GM23338 (cell line): ENCODE measurements at regions not wholly inside any gene's neighbourhood (a gene's known extent, or its start where the extent isn't known, plus 50 kb on each side); places are given as distances from the start of the nearest gene placed in this dataset.

Source experiments
- ATAC-seq: fragments of 200-7000 bp; cut with Tn5 transposase; 3 replicates; pipeline ENCODE4 v1.9.1; 2020
- DNase-seq: peaks from one replicate; pipeline ENCODE4 v3.0.0-alpha.2; 2015; ENCODE audit warnings: low spot score
- H2AFZ ChIP-seq: fragments of 200-600 bp; sonication (generic); 2 replicates; pipeline ENCODE4 v1.8.0; 2016; ENCODE audit warnings: antibody characterized with exemption, mild to moderate bottlenecking, moderate library complexity
- H3F3A ChIP-seq: fragments of 200-600 bp; sonication (generic); replicated peaks from 2 replicates; pipeline ENCODE4 v1.8.0; 2017; ENCODE audit warnings: antibody characterized with exemption, mixed run types, low read depth
- H3K27ac ChIP-seq: fragments of 200-600 bp; sonication (generic); 2 replicates; pipeline ENCODE4 v1.6.1; 2016; ENCODE audit warnings: low read depth
- H3K27me3 ChIP-seq: fragments of 200-600 bp; sonication (generic); 2 replicates; pipeline ENCODE4 v1.8.0; 2016; ENCODE audit warnings: mild to moderate bottlenecking, mixed run types, moderate library complexity; ENCODE audit not compliant: insufficient read depth
- H3K36me3 ChIP-seq: fragments of 200-600 bp; sonication (generic); 2 replicates; pipeline ENCODE4 v1.8.0; 2016; ENCODE audit warnings: mild to moderate bottlenecking; ENCODE audit not compliant: insufficient read depth
- H3K4me1 ChIP-seq: fragments of 200-600 bp; sonication (generic); 2 replicates; pipeline ENCODE4 v1.8.0; 2016; ENCODE audit warnings: mild to moderate bottlenecking, moderate library complexity; ENCODE audit not compliant: insufficient read depth
- H3K4me2 ChIP-seq: fragments of 200-600 bp; sonication (generic); 2 replicates; pipeline ENCODE4 v1.7.1; 2017; ENCODE audit warnings: mixed run types
- H3K4me3 ChIP-seq: fragments of 200-600 bp; sonication (generic); 2 replicates; pipeline ENCODE4 v1.6.1; 2016; ENCODE audit warnings: mixed run types
- H3K79me2 ChIP-seq: fragments of 200-600 bp; sonication (generic); replicated peaks from 2 replicates; pipeline ENCODE4 v1.8.0; 2017; ENCODE audit warnings: mild to moderate bottlenecking; ENCODE audit not compliant: insufficient read depth
- H3K9me2 ChIP-seq: fragments of 200-600 bp; sonication (generic); 2 replicates; pipeline ENCODE4 v1.8.0; 2017; ENCODE audit not compliant: insufficient read depth
- H4K20me1 ChIP-seq: fragments of 200-600 bp; sonication (generic); replicated peaks from 2 replicates; pipeline ENCODE4 v1.8.0; 2017; ENCODE audit warnings: mild to moderate bottlenecking; ENCODE audit not compliant: insufficient read depth
- H3K27ac Mint-ChIP-seq: 2 replicates; pipeline ENCODE4 v1.8.0; 2020; ENCODE audit warnings: inconsistent platforms, mild to moderate bottlenecking, moderate library complexity, mixed read lengths
- H3K27me3 Mint-ChIP-seq: 3 replicates; pipeline ENCODE4 v1.8.0; 2022; ENCODE audit warnings: low read depth, mild to moderate bottlenecking, moderate library complexity, mixed read lengths, inconsistent platforms; ENCODE audit not compliant: insufficient read depth, poor library complexity
- H3K36me3 Mint-ChIP-seq: 3 replicates; pipeline ENCODE4 v1.8.0; 2021; ENCODE audit warnings: low read depth, mild to moderate bottlenecking, inconsistent platforms, moderate library complexity, mixed read lengths
- H3K4me1 Mint-ChIP-seq: 3 replicates; pipeline ENCODE4 v1.8.0; 2020; ENCODE audit warnings: mild to moderate bottlenecking, inconsistent platforms, mixed read lengths
- H3K4me3 Mint-ChIP-seq: 3 replicates; pipeline ENCODE4 v1.8.0; 2021; ENCODE audit warnings: moderate library complexity, mild to moderate bottlenecking, inconsistent platforms, mixed read lengths
- H3K9me3 Mint-ChIP-seq: 3 replicates; pipeline ENCODE4 v1.8.0; 2020; ENCODE audit warnings: moderate library complexity, mild to moderate bottlenecking, inconsistent platforms, mixed read lengths
- CREB1 ChIP-seq: fragments of 250-450 bp; sonication (Bioruptor Pico); IDR thresholded peaks from 2 replicates; pipeline ENCODE4 v1.5.0; 2020; ENCODE audit warnings: low read depth, mild to moderate bottlenecking, moderate library complexity
- CTCF ChIP-seq, 2 experiments: fragments of 200-600 bp in 1 of 2; sonication (generic) in 1 of 2; conservative IDR thresholded peaks; 2 replicates each; pipeline versions ENCODE4 v1.5.1 to v1.6.1; 2016 to 2017; ENCODE audit warnings: antibody characterized with exemption in 2 of 2, low read depth in 2 of 2, mild to moderate bottlenecking in 2 of 2, moderate library complexity in 1 of 2
- ETS1 ChIP-seq: IDR thresholded peaks from 2 replicates; pipeline ENCODE4 v1.6.1; 2016; ENCODE audit warnings: antibody characterized with exemption
- EZH2 ChIP-seq: fragments of 200-600 bp; sonication (generic); IDR thresholded peaks from one replicate; pipeline ENCODE4 v1.8.0; 2017; ENCODE audit warnings: antibody characterized with exemption, mild to moderate bottlenecking, low read depth; ENCODE audit not compliant: unreplicated experiment
- EZH2phosphoT487 ChIP-seq: fragments of 200-600 bp; sonication (generic); IDR thresholded peaks from one replicate; pipeline ENCODE4 v1.8.1; 2018; ENCODE audit warnings: antibody characterized with exemption; ENCODE audit not compliant: unreplicated experiment
- JUNB ChIP-seq: IDR thresholded peaks from one replicate; pipeline ENCODE4 v1.6.1; 2016; ENCODE audit warnings: antibody characterized with exemption; ENCODE audit not compliant: unreplicated experiment
- NANOG ChIP-seq: IDR thresholded peaks from 2 replicates; pipeline ENCODE4 v1.6.1; 2016; ENCODE audit warnings: antibody characterized with exemption, borderline replicate concordance
- POLR2AphosphoS5 ChIP-seq: IDR thresholded peaks from 2 replicates; pipeline ENCODE4 v1.6.1; 2016; ENCODE audit warnings: antibody characterized with exemption, low read depth
- REST ChIP-seq: IDR thresholded peaks from one replicate; pipeline ENCODE4 v1.6.1; 2018; ENCODE audit warnings: antibody characterized with exemption; ENCODE audit not compliant: unreplicated experiment
- STAT1 ChIP-seq: IDR thresholded peaks from one replicate; pipeline ENCODE4 v1.6.1; 2016; ENCODE audit warnings: antibody characterized with exemption; ENCODE audit not compliant: unreplicated experiment
- ZNF114 ChIP-seq: fragments of 250-450 bp; sonication (Bioruptor Pico); IDR thresholded peaks from 2 replicates; pipeline ENCODE4 v1.5.0; 2020; ENCODE audit warnings: mild to moderate bottlenecking, moderate library complexity
- ZNF331 ChIP-seq: fragments of 250-450 bp; sonication (Bioruptor Pico); IDR thresholded peaks from 2 replicates; pipeline ENCODE4 v1.5.0; 2020; ENCODE audit warnings: low read depth, mild to moderate bottlenecking, moderate library complexity
- ZNF462 ChIP-seq: fragments of 250-450 bp; sonication (Bioruptor Pico); IDR thresholded peaks from 2 replicates; pipeline ENCODE4 v1.5.0; 2020; ENCODE audit warnings: mild to moderate bottlenecking, moderate library complexity

- no peak overlapping the region for H3K4me2 ChIP-seq
- H3K4me3 ChIP-seq = no peak overlapping the region
- Mint-ChIP-seq H3K4me3 (no peak overlapping the region), H3K27ac (no peak overlapping the region), H3K4me1 (no peaks in the 10 kb centered on the region), H3K9me3 (no peaks in the 10 kb centered on the region), H3K27me3 (no peaks in the 10 kb centered on the region), H3K36me3 (no peaks in the 10 kb centered on the region)
- no peaks in the 10 kb centered on the region for H3K27me3 ChIP-seq
- no peaks in the 10 kb centered on the region for H3K36me3 ChIP-seq
- TF ChIP-seq POLR2AphosphoS5 (no peak), CREB1 (no peak), STAT1 (no peak), EZH2 (no peak), ZNF331 (CRISPR knock-in tag) (no peak), ZNF114 (CRISPR knock-in tag) (no peak), NANOG (no peak), JUNB (no peak), CTCF (conservative IDR thresholded peaks at IDR 0.05; ENCODE audit: low read depth in 2 of 2) (no peak), ETS1 (no peak), REST (no peak), ZNF462 (CRISPR knock-in tag) (no peak), EZH2phosphoT487 (no peak)
- H4K20me1 ChIP-seq = no peaks in the 10 kb centered on the region
- no peaks in the 10 kb centered on the region for H3K4me1 ChIP-seq
- H3F3A ChIP-seq = no peaks in the 10 kb centered on the region
- H3K9me2 ChIP-seq = no peaks in the 10 kb centered on the region
- no peak overlapping the region for H3K27ac ChIP-seq
- no peak overlapping the region for H2AFZ ChIP-seq
- ATAC-seq = no peak
- H3K79me2 ChIP-seq = no peaks in the 10 kb centered on the region
- DNase-seq = no peak
Observed at GRCh38 chrX:42385730-42386129, 392.2 kb downstream of the PPP1R2C start.
